SJSA1 (cell line): ENCODE measurements at regions not wholly inside any gene's neighbourhood (a gene's known extent, or its start where the extent isn't known, plus 50 kb on each side); places are given as distances from the start of the nearest gene placed in this dataset.

Experiments used
- DNase-seq, 2 experiments: peaks; one replicate each; pipeline ENCODE4 v3.0.0-alpha.2; 2015 to 2020; ENCODE audit warnings: low spot score in 2 of 2, low read depth in 1 of 2
- H3K27ac ChIP-seq: fragments of 250-450 bp; sonication (Bioruptor Pico); 2 replicates; pipeline ENCODE4 v1.5.1; 2020; ENCODE audit warnings: mild to moderate bottlenecking, moderate library complexity
- H3K27me3 ChIP-seq: fragments of 250-450 bp; sonication (Bioruptor Pico); replicated peaks from 2 replicates; pipeline ENCODE4 v1.5.1; 2020; ENCODE audit warnings: mild to moderate bottlenecking, moderate library complexity
- H3K36me3 ChIP-seq: fragments of 250-450 bp; sonication (Bioruptor Pico); 2 replicates; pipeline ENCODE4 v1.5.1; 2020; ENCODE audit warnings: mild to moderate bottlenecking
- H3K4me1 ChIP-seq: fragments of 250-450 bp; sonication (Bioruptor Pico); replicated peaks from 2 replicates; pipeline ENCODE4 v1.6.1; 2021; ENCODE audit warnings: mild to moderate bottlenecking
- H3K4me3 ChIP-seq: fragments of 250-450 bp; sonication (Bioruptor Pico); 2 replicates; pipeline ENCODE4 v1.5.1; 2020; ENCODE audit warnings: mild to moderate bottlenecking
- H3K9me3 ChIP-seq: fragments of 250-450 bp; sonication (Bioruptor Pico); replicated peaks from 2 replicates; pipeline ENCODE4 v1.5.1; 2020; ENCODE audit warnings: mild to moderate bottlenecking

DNA sequence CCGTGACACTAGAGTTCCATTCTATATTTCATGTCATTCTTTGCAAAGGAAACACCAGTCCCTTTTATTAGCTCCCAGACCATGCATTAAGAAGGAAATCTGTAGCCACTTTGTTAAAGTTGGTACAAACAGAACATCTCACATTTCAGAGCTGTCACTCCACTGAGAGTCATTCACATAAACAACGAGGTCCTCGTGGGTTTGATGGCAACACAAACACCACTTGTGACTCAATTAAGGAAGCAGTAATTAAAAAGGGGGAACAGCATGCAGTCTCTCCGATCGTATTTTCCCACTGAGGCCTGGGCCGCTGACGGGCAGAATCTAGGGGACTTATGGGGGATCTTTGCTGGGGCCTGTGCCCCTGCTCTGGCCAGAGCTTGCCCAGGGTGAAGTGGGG, 94.2 kb upstream of the ZNF618 start:
- H3K36me3 ChIP-seq, result no peaks in the 10 kb centered on the region
- no peak for DNase-seq
- no peaks in the 10 kb centered on the region for H3K4me1 ChIP-seq
- H3K27ac ChIP-seq, result no peak overlapping the region
- no peaks in the 10 kb centered on the region for H3K9me3 ChIP-seq
- H3K4me3 ChIP-seq, result no peak overlapping the region
- no peaks in the 10 kb centered on the region for H3K27me3 ChIP-seq

DNA sequence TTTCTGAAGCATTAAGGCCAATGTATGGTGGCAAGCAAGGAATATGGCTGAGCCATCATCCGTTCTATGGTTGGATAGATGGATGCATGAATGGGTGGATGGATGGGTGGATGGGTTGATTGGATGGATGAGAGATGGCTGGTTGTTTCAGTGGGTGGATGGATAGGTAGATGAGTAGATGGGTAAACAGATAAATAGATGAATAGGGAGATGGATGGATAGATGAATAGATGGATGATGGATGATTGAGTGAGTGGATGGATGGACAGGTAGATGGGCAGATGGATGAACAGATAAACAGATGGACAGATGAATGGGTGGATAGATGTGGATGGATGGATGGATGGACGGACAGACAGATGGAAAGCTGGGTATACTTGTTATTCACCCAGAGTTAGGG, 92.6 kb upstream of the ZNF618 start:
- DNase-seq, result no peak
- H3K4me1 ChIP-seq, result no peaks in the 10 kb centered on the region
- H3K36me3 ChIP-seq, result no peaks in the 10 kb centered on the region
- H3K9me3 ChIP-seq, result no peaks in the 10 kb centered on the region
- no peak overlapping the region for H3K27ac ChIP-seq
- H3K4me3 ChIP-seq, result no peak overlapping the region
- H3K27me3 ChIP-seq, result no peaks in the 10 kb centered on the region

DNA sequence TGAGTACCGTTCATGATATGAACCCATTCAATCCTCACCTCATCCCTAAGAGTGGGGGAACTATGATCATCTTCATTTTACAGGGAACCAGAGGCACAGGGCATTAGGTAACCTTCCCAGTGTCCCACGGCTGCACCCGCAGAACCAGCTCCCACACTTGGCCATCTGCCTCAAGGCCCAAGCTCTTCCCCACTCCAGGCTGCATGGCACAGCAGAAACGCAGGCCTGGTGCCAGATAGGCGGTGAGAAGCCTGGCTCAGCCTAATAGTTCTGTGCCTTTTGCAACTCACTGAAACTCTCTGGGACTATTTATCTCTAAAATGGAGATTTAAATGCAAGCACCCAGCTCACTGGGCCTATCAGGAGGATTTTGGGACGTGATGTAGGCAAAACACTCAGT, 90.8 kb upstream of the ZNF618 start:
- no peaks in the 10 kb centered on the region for H3K4me1 ChIP-seq
- no peaks in the 10 kb centered on the region for H3K27me3 ChIP-seq

DNA sequence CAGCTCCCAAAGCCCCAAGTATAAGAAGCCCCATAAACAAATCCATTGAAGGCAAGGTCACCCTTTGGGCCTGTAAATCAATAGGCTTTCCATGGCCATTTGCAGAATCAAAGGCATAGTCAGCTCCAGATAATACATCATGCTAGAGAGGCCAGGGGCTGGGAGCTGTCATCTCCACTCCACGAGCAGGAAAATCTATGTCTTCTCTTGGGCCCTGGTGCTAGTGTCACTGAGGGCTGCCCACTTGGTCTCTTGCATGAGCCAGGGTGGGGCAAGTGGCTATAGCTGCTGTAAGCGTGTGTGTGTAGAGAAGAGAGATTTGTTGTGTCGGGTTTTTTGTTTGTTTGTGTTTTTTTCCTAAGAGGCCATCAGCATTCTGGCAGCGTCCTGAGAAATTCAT, 90.0 kb upstream of the ZNF618 start:
- Histone ChIP-seq H3K4me1 (no peaks in the 10 kb centered on the region), H3K36me3 (no peaks in the 10 kb centered on the region), H3K9me3 (no peaks in the 10 kb centered on the region), H3K27ac (no peak overlapping the region), H3K4me3 (no peak overlapping the region), H3K27me3 (no peaks in the 10 kb centered on the region)
- DNase-seq, result no peak

More for the DNA sequence above, 90.8 kb upstream of the ZNF618 start:
- H3K27ac ChIP-seq, result no peak overlapping the region
- no peaks in the 10 kb centered on the region for H3K9me3 ChIP-seq
- no peaks in the 10 kb centered on the region for H3K36me3 ChIP-seq
- no peak for DNase-seq
- no peak overlapping the region for H3K4me3 ChIP-seq

DNA sequence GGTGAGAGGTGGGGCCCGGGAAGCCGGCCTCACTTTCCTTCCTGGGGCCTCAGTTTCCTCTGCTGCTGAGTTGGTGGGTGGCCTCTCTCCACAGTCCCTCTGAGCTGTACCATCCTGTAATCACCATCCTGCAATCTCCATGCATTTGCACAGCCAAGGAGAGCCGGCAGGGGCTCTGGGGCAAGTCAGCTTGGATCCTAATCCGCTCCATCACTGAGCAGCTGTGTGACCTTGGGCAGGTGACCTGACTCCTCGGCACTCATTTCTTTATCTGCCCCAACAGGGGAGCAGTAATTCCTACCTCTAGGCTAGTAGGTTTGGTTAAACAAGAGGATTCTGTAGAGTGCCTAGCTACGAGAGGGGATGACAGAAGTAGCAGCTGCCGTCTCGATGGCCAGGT, 88.2 kb upstream of the ZNF618 start:
- H3K4me1 ChIP-seq, result no peaks in the 10 kb centered on the region
- no peaks in the 10 kb centered on the region for H3K9me3 ChIP-seq
- no peak for DNase-seq
- no peaks in the 10 kb centered on the region for H3K36me3 ChIP-seq
- no peak overlapping the region for H3K27ac ChIP-seq
- no peak overlapping the region for H3K4me3 ChIP-seq
- no peaks in the 10 kb centered on the region for H3K27me3 ChIP-seq

DNA sequence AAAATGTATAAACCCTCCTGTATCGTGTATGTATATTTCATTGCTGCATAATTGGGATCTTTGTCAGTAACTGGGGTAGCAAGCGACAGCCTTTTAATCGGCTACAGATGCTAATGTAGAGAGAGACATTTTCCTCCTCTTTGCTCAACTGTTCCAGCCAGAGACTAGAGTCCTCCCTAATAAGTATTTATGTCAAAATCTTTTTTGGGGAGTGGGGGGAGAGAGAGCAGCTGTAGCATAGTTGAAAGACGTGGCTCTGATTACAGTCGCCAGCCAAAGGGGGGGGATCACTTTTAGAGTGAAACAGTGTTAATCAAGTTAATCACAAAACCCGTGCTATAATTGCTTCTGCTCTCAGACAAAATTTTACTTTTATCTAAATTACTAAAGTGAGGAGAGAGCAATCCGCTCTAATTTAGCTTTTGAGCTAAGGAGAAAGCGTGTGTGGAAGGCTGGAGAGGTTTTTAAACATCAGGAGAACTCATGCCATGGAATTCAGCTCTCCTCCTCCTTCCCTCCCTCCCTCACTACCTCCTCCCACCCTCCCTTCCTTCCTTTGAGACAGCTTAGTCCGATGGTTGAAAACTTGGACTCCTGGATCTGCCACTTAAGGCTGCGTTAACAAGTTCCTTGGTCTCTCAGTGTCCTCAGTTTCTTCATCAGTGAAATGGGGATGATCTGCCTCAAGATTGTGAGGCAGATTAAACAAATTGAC, 87.3 kb upstream of the ZNF618 start:
- Histone ChIP-seq H3K36me3 (no peaks in the 10 kb centered on the region), H3K4me3 (no peak overlapping the region), H3K9me3 (no peaks in the 10 kb centered on the region), H3K27ac (no peak overlapping the region), H3K4me1 (no peaks in the 10 kb centered on the region), H3K27me3 (no peaks in the 10 kb centered on the region)
- no peak for DNase-seq

DNA sequence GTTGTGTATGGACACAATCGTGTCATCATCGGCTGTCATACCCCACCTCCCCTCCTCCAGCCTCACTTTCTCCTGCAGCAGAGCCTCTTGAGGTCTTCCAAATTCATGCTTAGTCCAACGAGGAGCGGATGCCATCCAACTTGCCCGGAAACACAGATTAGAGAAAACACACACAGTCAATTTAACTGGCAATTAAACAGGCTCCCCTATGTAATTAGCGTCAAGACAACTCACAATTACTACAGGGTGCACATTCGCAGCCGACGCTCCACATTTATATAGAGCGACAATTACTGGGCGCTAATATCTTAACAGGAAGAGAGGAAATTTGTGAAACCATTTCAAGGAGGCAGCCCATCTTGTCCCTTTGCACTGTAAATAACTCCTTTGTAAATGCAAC, 86.0 kb upstream of the ZNF618 start:
- DNase-seq, result no peak
- H3K27ac ChIP-seq, result no peak overlapping the region
- H3K9me3 ChIP-seq, result no peaks in the 10 kb centered on the region
- H3K27me3 ChIP-seq, result no peaks in the 10 kb centered on the region
- H3K4me1 ChIP-seq, result no peaks in the 10 kb centered on the region
- H3K36me3 ChIP-seq, result no peaks in the 10 kb centered on the region
- no peak overlapping the region for H3K4me3 ChIP-seq

DNA sequence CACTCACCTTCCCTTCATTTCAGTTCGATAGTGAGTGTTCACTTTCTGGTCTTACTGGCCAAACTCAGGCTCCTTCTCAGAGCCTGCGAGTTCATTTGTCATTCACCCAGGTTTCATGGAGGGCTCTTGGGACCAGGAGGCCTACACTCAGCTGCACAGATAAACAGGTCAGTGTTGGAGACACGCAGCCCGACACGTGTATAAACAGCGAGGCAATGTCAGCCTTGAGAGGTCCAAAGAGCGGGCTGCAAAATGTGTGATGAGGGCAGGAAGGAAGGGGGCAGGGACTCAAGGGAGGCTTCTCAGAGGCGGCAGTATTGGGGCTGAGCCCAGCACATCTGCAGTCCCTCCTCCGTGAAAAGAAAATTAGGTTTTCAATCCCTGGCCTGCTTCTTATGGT, 82.6 kb upstream of the ZNF618 start:
- DNase-seq, result no peak
- H3K27ac ChIP-seq, result no peak overlapping the region
- no peaks in the 10 kb centered on the region for H3K9me3 ChIP-seq
- no peaks in the 10 kb centered on the region for H3K36me3 ChIP-seq
- no peaks in the 10 kb centered on the region for H3K27me3 ChIP-seq
- no peaks in the 10 kb centered on the region for H3K4me1 ChIP-seq
- no peak overlapping the region for H3K4me3 ChIP-seq

DNA sequence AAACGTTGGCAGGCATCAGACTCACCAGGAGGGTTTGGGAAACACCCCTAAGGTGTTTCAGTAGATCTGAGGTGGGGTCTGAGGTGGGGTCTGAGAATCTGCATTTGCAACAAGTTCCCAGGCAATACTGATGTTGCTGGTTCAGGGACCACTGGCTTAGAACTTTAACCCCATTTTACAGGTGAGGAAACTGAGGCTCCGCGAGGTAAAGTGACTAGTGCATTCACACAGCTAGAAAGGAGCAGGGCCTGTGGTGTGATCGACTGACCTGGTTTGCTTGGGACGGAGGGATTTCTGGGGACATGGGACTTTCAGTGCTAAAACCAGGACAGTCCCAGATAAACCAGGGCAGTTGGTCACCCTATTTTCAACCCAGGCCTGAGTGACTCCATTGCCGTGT, 81.4 kb upstream of the ZNF618 start:
- no peaks in the 10 kb centered on the region for H3K36me3 ChIP-seq
- H3K9me3 ChIP-seq, result no peaks in the 10 kb centered on the region
- no peaks in the 10 kb centered on the region for H3K4me1 ChIP-seq
- DNase-seq, result peak in 1 of 2 experiments; percentile 17
- H3K27me3 ChIP-seq, result no peaks in the 10 kb centered on the region
- no peak overlapping the region for H3K4me3 ChIP-seq
- no peak overlapping the region for H3K27ac ChIP-seq

DNA sequence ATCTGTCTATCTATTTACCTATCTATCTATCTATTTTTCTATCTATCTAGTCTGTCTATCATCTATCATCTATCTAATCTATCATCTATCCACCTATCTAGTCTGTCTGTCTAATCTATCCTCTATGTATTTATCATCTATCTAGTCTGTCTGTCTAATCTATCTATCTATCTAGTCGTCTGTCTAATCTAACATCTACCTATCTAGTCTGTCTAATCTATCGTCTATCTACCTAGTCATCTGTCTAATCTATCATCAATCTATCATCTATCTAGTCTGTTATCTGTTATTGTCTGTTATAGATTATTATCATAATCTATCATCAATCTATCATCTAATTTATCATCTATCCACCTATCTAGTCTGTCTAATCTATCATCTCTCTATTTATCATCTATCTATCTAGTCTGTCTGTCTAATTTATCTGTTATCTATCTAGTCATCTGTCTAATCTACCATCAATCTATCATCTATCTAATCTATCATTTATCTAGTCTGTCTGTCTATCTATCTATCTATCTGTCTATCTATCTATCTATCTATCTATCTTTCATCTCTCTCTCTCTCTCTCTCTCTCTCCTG, 80.2 kb upstream of the ZNF618 start:
- Histone ChIP-seq H3K27me3 (no peaks in the 10 kb centered on the region), H3K27ac (no peak overlapping the region), H3K4me3 (no peak overlapping the region), H3K4me1 (no peaks in the 10 kb centered on the region), H3K36me3 (no peaks in the 10 kb centered on the region), H3K9me3 (no peaks in the 10 kb centered on the region)
- DNase-seq, result no peak

DNA sequence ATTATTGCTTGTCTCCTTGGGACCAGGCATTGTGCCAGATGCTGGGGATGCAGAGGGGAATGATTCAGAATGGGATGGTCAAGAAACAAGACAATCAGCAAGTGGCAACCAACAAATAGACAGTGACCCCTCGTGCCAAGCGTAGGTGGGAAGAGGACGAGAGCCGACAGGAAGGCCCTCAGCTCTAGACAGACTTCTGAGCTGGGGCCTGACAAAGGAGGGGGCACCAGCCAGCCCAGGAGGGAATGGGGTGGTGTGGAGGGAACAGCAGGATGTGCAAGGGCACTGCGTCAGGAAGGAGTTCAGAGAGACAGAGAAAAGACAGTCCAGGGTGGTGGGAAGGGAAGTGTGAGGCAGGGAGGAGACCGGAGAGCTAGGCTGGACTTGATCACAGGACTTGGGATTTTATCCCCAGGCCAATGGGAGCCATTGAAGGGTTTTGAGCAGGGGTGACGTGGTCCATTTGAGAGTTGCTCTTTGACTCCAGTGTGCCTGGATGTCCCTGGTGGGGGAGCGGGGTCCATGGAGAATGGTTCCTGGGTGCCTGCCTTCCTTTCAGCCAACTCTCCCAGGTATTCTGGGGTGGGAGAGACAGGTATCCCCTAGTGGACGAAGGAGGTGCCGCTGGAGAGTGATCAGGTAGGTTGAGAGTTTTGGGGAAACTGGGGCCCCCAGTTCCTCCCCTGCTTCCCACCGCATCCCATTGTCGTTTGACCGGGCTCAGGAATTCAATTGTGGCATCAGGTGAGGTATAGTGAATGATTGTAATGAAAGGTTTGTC, 79.3 kb upstream of the ZNF618 start:
- Histone ChIP-seq H3K4me1 (no peaks in the 10 kb centered on the region), H3K27ac (no peak overlapping the region), H3K27me3 (no peaks in the 10 kb centered on the region), H3K4me3 (no peak overlapping the region), H3K9me3 (no peaks in the 10 kb centered on the region), H3K36me3 (no peaks in the 10 kb centered on the region)
- no peak for DNase-seq

DNA sequence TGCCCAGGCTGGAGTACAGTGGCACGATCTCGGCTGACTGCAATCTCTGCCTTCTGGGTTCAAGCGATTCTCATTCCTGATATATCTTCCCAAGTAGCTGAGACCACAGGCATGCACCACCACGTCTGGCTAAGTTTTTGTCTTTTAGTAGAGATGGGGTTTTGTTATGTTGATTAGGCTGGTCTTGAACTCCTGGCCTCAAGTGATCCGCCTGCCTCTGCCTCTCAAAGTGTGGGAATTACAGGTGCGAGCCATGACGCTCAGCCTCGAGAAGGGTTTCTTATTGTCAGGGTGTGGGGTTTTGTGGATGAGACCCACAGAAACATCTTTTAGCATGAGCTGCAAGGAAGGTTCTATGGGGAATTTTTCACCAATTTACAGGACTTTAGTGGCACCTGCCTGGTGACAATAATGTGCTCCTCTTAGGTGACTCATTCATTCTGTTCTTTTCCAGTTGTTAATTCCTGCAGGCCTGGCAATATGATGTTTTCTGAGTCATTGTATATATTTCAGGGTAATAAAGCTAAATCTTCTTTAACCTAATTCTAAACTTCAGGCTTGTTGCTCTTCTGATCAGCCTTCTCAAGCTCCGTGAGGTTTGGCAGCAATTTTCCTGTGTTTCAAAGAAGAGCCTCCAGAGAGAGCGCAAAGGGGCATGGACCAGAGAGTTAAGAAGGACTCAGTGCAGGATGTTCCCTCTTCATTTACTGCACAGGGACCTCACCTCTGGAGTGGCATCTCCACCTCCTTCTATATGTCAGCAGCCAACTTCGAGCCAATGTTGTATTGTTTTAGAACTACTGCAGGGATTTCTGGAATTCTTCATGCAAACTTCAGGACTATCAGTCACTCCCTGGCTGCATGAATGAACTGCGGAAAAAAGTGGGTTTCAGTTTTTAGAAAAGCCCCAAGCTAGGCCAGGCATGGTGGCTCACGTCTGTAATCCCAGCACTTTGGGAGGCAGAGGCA, 77.8 kb upstream of the ZNF618 start:
- Histone ChIP-seq H3K9me3 (no peaks in the 10 kb centered on the region), H3K27ac (no peak overlapping the region), H3K4me1 (no peaks in the 10 kb centered on the region), H3K36me3 (no peaks in the 10 kb centered on the region), H3K4me3 (no peak overlapping the region), H3K27me3 (no peaks in the 10 kb centered on the region)
- DNase-seq, result no peak

DNA sequence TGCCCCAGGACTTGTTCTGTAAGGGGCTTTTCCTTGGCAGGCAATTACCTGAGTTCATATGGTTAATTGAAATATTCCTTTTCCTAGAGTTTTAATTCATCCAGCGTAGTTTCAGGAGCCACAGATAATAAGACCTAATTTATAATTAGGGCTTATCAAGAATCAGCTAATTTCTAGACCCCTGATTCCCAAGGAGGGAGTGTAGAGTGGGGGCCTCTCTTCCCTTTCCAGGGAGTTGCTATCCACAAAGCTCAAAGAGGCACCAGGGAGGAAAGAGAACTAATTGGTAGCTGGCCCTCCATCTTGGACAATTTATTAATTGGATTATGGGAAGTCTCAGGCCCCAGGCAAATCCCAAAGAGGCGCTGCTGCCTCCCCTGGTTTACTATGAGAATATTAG, 75.8 kb upstream of the ZNF618 start:
- no peaks in the 10 kb centered on the region for H3K9me3 ChIP-seq
- no peaks in the 10 kb centered on the region for H3K36me3 ChIP-seq
- no peak overlapping the region for H3K27ac ChIP-seq
- no peak for DNase-seq
- H3K27me3 ChIP-seq, result no peaks in the 10 kb centered on the region
- no peaks in the 10 kb centered on the region for H3K4me1 ChIP-seq
- H3K4me3 ChIP-seq, result no peak overlapping the region
